SK-MEL-5 (cell line): ENCODE measurements at regions not wholly inside any gene's neighbourhood (a gene's known extent, or its start where the extent isn't known, plus 50 kb on each side); places are given as distances from the start of the nearest gene placed in this dataset.
A peak's percentile ranks its signal among the peaks of the same experiment; 100 is the strongest.

Source experiments
- DNase-seq: peaks from one replicate; pipeline ENCODE4 v3.0.0-alpha.2; 2016; ENCODE audit warnings: low read depth, low spot score
- in situ Hi-C: cut with HindIII; loops from 2 replicates; pipeline ENCODE4 v1.10.0; 2016; ENCODE audit warnings: low sequenced_read_pairs, high pct_unique_total_duplicates, low pct_unique_long_range_greater_than_20kb

DNA sequence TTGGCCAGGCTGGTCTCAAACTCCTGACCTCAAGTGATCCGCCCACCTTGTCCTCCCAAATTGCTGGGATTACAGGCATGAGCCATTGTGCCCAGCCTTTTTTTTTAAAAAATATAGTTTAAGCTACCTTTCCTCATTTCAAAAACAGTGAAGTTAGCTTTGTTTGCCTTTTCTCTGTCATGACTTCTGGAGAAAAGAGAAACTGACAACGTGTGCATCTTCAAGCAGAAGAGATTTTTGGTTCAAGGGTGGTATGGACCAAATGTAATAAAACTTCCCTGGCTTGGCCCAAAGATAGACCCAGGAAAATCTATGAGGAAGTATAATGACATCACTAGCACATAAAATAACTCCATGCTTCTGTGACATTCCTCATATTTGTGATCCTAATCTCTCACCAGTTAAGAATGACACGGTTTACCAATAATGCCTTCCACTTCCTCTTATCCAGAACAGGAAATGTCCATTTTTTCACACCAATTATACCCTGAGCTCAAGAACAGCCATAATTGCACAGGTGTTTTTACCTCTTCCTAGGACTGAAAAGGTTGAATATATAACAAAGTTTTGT is 781.2 kb upstream of the NR2F2 start:
- in situ Hi-C loops = no loop called here
- DNase-seq = no peak

DNA sequence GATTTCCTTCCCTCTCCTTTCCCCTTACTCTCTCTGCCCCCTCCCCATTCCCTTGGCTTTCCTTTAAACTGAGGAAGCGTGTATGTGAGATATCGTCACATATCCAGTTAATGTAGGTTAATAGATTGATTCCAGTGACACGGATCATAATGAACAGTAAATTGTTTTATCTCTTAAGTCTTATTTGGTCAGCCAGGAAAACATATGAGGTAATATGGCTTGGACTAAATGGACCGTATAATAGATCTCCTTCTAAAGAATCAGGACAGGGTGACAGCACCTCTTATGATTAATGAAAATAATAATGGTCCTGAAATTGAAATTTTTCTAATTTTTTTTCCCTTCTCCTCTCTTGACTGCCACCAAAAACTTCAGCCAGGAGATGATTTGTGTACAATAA is 779.8 kb upstream of the NR2F2 start:
- no peak for DNase-seq
- in situ Hi-C loops = no loop called here

DNA sequence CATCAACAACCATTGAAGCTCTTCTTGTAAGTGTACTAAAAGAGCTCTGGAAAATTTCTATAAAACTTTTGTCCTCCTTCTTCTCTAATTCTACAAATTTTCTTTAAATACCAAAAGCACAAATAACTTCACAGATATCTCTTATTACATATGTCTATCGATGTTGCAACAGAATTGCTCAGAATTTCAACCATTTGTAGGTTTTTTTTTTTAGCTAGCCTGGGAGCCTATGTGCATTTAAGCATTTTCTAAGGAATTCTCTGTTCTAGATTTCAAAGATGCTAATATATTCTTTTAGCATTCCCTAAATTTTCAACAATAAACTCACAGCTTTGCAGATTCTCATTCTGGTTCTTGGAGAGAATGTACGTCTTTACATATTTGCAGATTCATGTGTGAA is 774.3 kb upstream of the NR2F2 start:
- in situ Hi-C loops = no loop called here
- DNase-seq = no peak

DNA sequence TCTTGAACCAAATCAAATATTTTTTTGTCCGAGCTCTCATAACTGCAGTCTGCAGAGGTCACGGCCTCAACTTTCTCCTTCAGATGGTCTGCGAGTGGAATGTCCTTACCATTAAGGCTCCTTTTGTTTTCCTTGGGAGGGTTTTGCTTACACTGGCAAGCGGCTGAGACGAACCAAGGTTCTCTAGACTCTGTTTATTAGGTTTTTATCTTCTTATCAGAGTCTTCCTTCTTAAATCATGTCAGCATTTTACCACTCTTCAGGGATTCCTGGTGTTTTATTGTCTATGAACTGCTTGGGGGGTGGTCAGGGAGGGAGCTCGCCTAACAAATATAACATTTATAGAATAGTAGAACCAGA is 773.7 kb upstream of the NR2F2 start:
- DNase-seq = no peak
- in situ Hi-C loops = no loop called here

- in situ Hi-C loops = no loop called here
- DNase-seq = peak; percentile 55
Observed at GRCh38 chr15:95557226-95558046, 773.1 kb upstream of the NR2F2 start.

- in situ Hi-C loops = no loop called here
- no peak for DNase-seq
Observed at GRCh38 chr15:95558131-95558530, 772.4 kb upstream of the NR2F2 start.

- no peak for DNase-seq
- in situ Hi-C loops = no loop called here
Observed at GRCh38 chr15:95558916-95559315, 771.6 kb upstream of the NR2F2 start.

DNA sequence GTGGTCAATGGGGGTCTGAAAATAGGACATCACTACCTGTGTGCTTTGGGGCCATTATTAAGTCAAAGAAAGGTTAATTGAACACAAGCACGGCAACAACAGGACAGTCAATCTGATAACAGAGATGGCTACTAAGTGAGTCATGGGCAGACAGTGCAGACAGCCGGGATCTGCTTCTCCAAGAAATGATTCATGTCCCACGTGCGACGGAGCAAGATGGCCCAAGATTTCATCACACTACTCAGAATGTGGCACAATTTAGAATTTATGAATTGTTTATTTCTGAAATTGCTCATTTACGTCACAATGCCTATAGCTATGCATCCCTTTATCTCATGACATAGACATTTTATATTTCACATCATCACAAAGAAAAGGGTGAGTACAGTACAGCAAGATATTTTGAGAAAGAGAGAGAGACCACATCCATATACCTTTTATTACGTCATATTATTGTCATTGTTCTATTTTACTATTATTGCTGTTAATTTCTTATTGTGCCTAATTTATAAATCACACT is 770.6 kb upstream of the NR2F2 start:
- DNase-seq = peak; percentile 34
- in situ Hi-C loops = no loop called here

- in situ Hi-C loops = no loop called here
Observed at GRCh38 chr15:95561463-95561862, 769.0 kb upstream of the NR2F2 start.

GRCh38 chr15:95563634-95564033 is 766.9 kb upstream of the NR2F2 start:
- no peak for DNase-seq
- in situ Hi-C loops = no loop called here

More at GRCh38 chr15:95561463-95561862, 769.0 kb upstream of the NR2F2 start:
- no peak for DNase-seq

GRCh38 chr15:95565016-95565600 is 765.4 kb upstream of the NR2F2 start:
- in situ Hi-C loops = no loop called here
- peak; percentile 41 for DNase-seq

GRCh38 chr15:95565690-95566089 is 764.8 kb upstream of the NR2F2 start:
- DNase-seq = no peak
- in situ Hi-C loops = no loop called here

DNA sequence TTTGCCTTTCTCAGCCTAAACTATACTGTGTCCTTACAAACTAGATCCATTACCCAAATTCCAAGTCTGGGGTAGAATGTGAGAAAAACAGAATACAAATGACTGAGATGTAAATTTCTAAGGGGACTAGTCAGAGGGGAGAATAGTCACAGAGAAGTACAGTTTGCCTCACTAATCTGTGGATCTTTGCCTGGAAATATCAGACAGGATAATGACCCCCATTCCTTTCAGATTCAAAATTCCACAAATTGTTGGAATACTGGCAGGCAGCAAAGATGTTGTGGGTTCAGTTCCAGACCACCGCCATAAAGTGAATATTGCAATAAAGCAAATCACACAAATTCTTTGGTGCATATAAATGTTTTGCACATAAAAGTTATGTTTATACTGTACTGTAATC is 762.8 kb upstream of the NR2F2 start:
- in situ Hi-C loops = no loop called here
- DNase-seq = no peak

DNA sequence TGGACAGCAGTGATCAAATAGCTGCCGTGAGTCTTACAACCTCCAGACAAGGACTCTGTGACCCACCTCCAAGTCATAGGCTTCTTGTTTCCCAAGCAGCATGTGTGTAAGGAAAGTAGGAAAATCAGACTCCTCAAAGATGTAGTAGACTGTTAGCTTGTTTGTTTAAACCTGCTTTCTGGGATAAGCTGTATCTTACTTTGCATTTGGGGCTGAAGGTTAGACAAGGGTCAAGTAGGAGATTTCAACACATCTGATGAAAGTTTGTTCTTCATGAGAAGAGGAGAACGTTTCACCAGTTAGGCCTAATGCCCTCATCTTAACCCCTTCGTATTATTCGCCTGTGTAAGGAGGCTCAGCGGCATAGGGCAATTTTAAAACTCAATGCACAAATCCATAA is 756.4 kb upstream of the NR2F2 start:
- no peak for DNase-seq

GRCh38 chr15:95577927-95578326 is 752.6 kb upstream of the NR2F2 start:
- no peak for DNase-seq
- in situ Hi-C loops = no loop called here

More for the DNA sequence above, 756.4 kb upstream of the NR2F2 start:
- in situ Hi-C loops = no loop called here

DNA sequence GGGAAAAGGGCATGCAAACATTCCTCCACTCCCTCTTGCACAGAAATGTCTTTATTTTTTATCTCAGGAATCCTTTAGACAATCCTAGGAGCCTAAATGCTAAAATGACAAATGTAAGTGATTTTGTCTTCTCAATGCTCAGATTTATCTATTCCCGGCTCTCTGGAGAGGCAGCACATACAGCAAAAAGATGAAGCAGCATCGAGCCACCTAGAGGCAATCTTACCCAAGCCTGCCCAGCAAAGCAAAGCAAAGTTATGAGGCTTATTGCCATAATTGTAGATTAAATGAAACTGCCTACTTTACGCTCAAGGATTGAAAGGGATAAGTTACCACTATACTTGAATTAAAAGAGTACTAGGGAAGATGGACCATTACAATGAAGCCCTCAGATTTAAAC is 750.4 kb upstream of the NR2F2 start:
- peak; percentile 10 for DNase-seq
- in situ Hi-C loops = no loop called here

GRCh38 chr15:95581595-95581994 is 748.9 kb upstream of the NR2F2 start:
- no peak for DNase-seq
- in situ Hi-C loops = no loop called here

GRCh38 chr15:95584088-95584487 is 746.4 kb upstream of the NR2F2 start:
- in situ Hi-C loops = no loop called here

DNA sequence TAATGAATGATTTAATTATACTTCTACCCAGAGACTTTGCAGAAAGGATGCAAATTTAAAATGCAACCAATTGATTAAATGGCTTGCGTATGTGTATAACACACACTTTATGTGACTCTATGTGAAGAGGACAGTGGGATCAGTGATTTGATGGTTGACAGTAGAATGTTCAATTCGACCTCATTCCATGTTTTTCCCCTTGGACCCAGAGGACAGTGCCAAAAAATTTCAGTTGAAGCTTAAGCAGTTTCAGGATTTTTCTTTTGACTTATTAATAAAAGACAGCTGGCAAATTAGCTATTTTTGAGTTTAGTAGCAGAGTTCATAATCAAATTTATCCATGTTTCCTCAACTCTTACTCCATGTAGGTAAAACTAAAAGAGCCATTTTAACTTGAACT is 742.4 kb upstream of the NR2F2 start:
- in situ Hi-C loops = no loop called here

More at GRCh38 chr15:95584088-95584487, 746.4 kb upstream of the NR2F2 start:
- no peak for DNase-seq

More for the DNA sequence above, 742.4 kb upstream of the NR2F2 start:
- DNase-seq = no peak
